Islet precursor cell (in vitro differentiated cells): ENCODE measurements at regions not wholly inside any gene's neighbourhood (a gene's known extent, or its start where the extent isn't known, plus 50 kb on each side); places are given as distances from the start of the nearest gene placed in this dataset.

Experiments used
- DNase-seq: peaks from one replicate; pipeline ENCODE4 v3.0.0-alpha.2; 2018

DNA sequence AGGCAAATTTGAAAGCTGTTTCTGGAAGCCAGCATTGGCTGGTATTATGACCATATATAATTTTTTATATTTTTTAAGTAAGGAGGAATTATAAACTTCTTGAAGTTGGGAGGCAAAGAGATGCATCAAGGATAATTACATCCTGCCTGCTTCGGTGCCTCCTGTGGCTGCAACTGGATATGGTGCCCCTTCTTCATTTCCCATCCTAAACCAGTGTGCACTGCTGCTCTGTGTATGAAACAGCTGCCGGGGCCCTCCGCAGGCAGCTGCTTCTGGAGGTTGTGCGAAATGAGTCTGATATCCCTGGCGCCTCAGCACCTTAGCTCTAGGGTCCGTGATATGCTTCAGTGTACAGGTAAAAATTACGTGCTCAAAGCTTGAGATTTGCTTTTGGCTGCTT lies 304.2 kb downstream of the ENC1 start:
- DNase-seq = peak; percentile 64

DNA sequence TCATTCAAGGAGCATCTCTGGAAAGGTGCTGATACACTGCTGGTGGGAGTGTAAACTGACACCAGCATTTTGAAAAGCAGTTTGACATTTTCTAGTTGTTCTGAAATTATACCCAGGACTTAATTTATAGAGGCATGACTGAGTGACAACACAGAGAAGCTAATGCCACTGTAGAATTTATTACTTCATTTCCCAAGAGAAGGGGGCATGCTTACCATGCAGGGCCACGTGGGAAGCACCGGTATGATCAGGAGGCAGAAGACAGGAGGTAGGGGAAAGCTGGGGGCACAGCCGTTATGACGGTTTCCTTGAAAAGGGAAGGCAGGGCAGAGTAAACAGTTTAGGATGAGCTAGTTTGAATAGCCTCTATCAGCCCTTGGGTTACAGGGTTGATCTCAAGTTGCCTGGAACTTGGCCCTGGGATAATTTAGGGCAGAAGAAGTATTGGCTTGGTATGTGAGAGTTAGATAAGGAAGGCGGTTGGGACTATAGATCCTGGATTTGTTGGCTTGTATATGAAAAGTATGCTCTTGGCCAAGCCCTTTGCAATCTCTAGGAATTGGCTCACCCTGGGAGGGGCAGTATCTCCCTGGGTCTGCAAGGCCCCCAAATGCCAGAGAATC lies 305.7 kb downstream of the ENC1 start:
- DNase-seq = peak; percentile 22

DNA sequence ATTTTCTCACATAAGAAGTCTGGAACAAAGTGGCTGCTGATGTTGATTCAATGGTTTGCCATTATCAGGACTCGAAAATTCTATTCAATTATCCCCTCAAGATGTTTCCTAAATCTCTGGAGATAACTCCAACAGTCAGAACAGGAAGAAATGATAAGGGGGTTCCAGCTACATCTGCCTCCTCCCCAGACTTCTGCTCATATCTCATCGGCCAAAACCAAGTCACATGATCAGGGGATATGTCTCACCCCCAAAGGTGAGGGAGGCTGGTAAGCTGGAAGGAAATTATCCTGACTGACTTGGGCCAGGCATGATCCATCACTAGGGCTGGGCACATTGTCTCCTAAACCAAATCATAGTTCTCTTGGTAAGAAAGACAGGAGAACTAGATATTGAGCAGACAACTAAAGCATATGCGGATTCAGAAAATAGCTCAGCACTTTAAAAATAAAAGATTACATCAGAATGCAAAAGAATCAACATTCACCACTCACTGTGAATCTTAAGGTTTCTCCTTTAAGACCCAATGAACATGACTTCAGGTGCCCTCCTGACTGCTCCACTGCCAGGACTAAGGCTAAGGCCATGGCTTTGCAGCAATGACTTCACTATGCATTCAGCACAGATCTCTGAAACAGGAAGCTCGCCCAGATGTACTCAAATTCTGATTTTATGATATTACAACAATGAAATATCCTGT lies 306.3 kb downstream of the ENC1 start:
- peak; percentile 23 for DNase-seq

DNA sequence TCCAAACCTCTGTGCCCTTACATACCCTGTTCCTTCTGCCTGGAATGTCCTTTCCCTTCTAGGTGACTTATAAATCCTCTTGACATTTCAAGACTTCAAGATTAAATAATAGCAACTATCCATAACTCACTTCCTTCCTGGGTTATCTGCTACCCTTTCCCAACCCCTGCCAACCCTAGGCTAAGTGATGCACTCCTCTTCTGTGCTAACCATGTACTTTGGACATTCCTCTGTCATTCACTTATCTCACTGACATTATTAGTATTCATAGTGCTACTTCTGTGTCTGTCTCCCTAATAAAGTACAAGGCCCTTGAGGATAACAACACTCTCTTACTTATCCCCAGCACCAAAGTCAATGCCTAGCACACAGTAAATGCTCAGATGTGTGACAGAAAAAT lies 307.1 kb downstream of the ENC1 start:
- peak; percentile 0 for DNase-seq

DNA sequence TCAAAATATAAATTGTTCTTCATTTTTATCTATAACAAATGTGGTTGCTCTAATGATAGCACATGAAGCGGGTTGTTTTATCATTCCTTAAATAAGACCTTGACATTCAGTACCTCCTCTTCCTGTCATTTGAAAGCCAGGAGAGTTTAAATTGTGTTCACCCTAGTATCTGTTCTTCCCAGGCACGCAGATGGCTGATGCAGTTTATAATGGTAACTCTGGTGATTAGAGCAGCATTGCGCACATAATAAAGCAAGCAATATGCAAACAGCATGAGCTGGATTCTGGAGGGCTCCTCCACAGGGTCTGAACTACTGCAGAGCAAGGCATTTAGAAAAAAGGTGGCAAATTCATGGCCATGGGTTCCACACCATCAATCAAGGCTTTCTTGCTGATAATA lies 307.8 kb downstream of the ENC1 start:
- DNase-seq = no peak

DNA sequence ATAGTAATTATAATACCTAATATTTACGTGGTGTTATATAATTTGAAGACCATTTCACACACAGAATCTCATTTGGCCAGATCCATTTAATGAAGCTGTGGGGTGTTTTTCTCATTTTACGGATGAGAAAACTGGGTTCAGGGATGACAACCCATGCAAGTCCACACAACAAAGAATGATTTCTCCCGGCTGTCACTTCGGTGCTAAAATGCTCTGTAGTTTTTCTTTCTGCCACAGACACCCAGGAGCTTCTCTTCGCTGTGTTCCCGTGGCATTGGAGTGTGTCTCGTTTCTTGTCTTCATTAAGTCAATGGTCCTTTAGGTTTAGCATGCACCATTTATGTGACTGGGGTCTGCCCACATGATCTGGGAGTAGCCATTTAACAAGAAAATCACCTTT lies 308.5 kb downstream of the ENC1 start:
- no peak for DNase-seq

DNA sequence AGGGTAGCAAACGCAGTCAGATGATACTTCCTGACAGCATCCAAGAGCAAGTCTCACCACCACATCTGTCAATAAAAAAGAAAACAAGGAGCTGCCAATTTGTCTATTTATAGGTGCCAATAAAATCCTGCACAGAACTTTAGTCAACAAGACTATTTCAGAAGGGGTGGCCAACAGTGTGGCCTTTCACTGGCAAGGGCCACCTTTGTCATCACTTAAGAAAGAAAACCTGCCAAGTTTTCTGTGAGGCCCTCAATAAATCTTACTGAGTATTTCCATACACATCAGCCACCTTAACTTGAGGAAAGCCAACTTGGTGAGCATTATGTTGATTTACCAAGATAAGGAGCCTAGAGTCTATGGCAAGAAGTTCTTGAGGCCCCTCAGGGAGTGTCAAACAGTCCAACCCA lies 312.3 kb downstream of the ENC1 start:
- no peak for DNase-seq

DNA sequence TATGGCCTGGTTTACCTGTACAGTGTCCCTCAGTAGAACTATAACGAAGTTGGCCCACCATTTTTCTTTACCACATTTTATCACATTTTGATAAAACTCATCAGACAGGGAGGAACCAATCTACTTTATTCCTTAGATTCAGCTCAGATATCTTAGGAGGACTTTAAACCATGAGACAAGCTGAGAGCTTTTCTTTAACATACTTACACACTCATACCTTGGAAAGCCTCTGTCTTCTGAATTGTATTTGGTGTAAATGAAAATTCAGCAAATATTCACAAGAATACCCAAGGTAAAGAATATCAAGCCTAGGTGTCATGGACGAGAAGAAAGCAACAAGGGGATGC lies 313.2 kb downstream of the ENC1 start:
- DNase-seq = no peak

DNA sequence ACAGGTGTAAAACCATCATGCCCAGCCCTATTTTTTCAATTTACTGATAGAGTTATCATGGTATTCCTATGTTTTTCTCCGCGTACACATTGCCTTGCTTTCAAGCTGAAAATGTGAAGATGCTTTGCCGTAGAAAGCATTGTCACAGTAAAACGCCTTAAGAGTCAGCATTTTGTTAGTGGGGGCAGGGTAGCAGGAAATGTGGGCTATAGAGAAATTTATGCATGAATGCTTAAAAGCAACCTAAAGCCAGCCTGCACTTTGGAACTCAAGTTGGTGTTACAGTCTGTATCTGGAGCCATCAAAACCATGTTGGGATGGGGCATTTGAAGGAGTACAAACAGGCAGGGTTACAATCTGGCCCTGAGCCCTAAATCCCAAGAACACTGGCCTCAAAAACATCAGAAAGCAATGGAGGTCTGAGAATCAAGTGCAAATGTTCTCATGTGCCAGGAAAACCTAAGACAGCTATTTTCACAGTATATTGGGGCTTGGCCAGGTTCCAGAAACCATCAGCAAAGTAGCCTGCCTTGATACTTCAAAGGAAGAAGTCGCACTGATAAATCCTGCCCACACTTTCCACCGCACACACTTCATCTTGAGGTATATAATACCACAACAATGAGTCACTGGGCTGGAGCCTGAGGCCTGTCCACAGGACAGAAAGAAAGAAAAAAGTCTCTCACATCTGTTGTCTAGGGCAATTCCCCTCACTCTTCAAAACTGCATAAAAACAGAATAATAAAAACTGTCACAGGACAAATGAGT lies 313.8 kb downstream of the ENC1 start:
- DNase-seq = peak; percentile 97

DNA sequence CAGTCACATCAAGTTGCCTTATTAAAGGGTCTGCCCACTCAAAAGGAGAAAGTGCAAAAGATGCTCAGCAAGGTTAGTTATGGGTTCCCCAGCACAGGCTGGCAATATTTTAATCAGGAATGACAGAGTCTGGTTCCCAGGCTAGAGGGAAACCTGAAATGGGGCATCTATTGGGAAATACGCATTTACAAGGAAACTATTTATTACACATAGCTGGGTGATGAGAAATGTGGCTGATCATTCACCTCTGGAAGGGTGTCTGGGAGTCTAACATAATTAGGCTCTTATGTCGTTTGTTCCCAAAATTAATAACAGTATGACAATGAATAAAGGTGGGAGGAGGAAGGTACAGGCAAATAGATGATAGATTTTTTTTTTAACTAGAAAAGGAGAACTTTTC lies 314.7 kb downstream of the ENC1 start:
- no peak for DNase-seq

DNA sequence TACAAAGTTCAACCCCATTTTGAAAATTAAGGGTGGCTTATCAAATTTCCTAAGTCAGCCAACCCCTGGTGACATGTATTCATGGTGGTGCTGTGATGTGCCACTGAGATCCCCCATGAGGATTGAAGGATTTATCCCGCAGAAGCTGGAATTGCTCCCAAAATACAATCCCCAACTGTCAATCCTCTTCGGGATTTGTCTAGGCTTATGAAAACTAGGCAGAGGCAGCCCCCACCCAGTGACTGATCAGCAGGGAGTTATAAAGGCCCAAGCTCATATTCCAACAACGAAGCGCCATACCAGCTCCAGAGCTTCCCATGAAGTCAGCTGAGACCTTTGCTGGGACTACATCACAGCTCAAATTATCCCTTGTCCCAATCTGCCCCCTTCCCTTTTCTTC lies 316.0 kb downstream of the ENC1 start:
- DNase-seq = no peak

DNA sequence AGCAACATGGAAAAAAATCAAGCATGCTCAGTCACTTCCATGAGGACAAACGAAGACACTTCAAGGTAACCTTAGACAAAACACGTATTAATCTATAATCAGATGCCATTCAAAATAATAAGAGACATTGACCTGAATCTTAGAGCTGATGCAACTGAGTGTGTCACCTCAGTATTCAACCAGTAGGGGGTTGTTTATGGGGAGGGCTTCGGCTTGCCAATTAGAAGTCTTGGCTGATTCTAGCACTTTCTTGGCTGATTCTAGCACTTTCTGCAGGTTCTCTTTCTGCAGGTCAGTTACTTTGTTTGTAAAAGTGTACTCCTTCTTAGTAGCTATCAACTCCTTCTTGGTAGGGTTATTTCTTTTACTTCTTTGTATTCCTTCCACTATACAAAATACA lies 317.6 kb downstream of the ENC1 start:
- DNase-seq = no peak

DNA sequence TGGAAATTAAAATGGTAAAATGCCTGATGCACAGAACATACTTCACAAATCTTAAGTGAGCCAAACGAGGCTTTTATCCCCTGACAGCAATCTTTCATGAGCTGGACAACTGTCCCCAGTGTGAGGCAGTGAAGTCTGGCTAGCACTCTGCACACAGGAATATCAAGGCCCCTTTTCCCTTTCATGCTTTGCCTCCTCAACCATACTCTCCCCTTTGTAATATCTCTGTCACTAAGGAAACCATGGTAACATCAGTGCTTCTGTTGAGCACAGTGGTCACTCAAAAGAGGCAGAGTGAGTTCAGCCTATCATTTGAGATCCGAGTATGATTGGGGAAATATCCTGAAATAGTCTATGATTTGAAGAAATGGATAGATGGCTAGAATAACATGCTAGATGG lies 318.3 kb downstream of the ENC1 start:
- DNase-seq = no peak

DNA sequence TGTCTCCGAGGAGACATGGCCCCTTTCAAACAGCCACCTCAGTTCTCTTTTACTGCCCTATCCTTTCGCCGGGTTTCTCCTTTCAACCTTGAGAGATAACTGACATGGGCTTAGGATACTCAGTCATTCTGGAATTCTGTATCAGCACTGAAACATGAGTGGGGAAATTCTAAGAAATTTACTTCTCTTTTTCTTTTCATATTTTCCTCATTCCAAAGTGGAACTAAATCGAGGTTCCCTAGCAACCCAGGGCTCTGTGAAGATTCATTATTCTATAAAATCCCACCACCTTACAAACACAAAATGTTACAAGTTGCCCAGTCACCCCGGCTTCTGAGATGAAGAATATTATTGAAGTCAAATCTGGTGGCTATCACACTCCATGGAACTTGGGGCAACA lies 319.2 kb downstream of the ENC1 start:
- no peak for DNase-seq

DNA sequence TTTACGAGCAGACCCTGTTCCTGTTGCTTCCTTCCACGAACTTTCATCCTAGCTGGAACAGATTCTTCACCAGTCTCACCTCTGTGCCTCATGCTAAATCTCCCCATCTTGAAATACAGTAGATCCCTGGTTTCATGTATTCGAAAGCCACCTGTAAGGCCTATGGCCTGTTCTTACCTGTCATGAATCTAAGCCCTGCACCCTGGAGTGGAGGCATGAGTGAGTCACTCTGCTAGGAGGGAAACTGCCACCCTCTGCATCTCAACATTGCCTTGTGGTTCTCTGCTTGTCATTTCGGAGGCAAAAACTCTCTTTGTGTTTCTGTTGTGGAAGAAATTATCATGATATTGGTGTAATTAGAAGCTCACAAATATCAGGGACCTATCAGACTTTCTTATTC lies 320.0 kb downstream of the ENC1 start:
- no peak for DNase-seq

DNA sequence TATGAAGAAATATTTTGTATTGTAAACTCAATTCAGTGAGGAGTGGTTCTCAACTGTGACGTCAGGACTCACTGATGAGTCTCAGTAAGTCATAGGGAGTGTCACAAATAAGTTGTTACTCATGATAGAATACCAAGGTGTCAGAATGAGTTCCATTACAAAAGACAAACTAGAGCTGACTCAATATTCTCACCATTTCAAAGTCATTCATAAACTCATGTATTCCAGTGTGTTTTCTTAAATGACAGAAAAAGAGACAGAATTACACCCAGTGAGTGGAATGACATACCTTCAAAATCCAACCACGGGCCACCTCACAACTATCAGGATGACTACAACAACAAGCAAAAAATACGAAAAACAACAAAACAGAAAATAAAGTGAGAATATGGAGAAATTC lies 321.5 kb downstream of the ENC1 start:
- DNase-seq = no peak

DNA sequence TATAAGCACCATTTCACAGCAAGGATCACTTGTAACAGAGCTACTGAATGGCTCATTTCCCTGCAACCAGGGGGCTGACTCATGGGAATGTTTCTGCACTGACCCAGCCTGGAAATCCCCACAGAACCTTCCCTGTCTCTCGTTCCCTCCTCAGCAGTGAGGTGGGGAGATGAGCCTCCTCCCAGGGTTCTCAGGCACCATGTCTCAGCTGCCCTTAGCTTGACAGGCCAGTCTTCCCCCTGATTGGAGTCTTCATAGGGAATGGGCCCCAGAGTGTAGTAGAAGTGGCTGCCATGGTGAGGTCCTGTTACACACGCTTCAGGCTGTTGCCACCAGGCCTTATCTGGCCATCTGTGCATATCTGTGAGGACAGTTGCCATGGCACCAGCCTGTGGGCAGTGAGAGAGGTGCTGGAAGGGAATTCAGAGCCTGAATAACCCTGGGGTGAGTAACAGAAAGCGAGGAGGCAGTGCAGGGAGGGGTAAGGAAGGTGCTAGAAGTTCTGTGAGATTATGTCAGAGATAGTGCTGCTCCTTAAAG lies 324.4 kb downstream of the ENC1 start:
- peak; percentile 99 for DNase-seq

DNA sequence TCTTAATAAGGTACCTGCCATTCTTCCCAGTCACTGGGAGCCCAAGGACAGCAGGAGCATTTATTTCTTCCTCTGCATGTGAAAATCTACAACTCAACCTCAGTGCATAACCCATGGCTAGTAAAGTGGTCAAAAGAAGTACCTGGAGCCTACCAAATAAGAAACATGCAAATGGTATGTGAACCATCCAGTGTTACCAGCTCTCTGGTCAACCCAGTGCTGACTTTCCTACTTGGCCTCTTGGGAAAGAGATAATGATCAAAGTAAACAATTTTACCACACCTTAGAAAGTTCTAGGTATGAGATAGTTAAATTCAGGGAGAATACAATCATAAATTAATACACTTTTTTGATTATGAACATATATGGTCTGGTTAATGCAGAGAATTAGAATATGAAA lies 325.6 kb downstream of the ENC1 start:
- peak; percentile 75 for DNase-seq

DNA sequence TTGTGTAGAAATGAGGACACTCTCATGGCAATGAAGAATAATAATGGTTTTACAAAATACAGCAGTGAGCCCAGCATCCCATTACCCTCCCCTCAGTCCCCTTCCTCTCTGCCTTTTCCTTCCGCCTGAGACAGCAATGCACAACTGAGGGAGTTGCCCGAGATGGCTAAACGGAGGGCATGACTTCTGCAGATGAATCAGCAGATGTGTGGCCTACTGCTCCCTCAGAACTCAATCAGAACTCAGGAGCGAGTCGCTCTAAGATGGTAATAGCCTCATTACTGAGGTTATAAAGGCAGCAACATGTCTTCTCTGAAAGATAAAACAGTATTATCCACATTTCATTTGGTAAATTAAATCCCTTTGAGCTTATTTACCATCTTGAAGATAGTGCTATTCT lies 326.6 kb downstream of the ENC1 start:
- no peak for DNase-seq

DNA sequence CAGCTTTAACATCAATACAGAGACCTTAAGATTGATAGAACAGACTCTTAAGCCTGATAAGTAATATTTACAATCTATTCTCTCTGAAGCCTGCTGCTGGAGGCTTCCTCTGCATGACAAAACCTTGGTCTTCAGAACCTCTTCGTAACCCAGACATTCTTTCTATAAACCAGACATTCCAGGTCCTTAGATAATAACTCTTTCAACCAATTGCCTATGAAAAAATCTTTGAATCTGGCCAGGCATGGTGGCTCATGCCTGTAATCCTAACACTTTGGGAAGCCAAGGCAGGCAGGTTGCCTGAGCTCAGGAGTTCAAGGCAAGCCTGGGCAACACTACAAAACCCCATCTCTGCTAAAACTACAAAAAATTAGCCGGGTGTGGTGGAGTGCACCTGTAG lies 327.8 kb downstream of the ENC1 start:
- no peak for DNase-seq

DNA sequence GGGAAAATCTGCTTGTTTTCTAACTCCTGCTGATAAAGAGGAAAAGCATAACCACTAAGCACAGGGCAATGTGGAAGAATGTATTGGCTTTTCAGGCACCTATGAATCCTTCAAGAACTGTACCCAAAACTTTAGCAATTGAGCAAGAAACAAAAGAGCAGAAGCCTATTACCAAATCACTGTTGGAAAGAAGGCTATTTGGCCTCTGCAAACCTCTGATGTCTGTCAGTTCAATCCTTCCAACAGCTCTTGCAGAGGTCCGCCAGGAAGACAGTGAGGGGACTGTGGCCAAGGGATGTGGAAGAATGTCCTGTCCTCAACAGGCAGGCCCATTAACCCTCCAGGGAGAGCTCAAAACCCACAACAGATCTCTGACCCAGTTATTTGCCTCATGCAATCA lies 328.6 kb downstream of the ENC1 start:
- DNase-seq = no peak

DNA sequence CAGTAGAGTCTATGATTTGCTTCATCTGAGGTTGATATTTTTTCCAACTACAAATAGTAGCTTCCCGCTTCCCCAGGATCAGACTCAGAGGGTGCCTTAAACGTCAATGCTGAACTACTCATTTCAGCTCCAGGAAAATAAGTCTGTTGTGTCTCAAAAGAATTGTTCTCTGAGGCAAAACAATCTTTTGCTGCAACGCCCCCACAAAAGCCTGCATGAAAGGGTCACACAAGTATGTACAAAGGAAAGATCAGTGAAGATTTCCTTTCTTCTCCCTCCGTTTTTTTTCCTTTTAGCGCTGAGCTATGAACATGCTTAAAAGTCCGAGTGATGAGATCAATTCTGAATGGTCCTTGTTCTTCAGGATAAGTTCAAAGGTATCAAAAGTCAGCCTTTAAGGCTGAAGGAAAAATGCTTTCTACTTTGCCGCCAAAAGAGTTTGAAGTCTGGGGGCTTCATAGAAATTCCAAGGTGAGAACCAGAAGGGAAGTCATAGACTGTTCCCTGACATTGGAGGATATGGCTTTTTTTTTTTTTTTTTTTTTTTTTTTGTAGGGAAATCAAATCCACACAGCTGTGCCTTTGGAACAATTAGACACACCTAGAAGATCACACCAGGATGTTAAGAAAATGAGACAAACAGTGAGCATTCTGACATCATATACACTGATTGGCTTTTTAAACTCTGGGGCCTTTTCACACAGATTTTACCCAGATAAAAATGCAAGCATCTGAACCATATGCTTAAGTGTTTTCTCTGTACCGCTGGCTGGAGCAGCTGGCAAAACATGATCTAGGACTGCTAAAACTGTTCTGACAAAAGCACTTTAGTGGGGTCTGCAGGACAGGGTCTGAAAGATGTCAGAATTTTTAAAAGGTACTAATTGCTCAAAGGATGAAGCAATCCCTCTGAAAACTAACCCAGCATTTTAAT lies 329.3 kb downstream of the ENC1 start:
- DNase-seq = no peak

DNA sequence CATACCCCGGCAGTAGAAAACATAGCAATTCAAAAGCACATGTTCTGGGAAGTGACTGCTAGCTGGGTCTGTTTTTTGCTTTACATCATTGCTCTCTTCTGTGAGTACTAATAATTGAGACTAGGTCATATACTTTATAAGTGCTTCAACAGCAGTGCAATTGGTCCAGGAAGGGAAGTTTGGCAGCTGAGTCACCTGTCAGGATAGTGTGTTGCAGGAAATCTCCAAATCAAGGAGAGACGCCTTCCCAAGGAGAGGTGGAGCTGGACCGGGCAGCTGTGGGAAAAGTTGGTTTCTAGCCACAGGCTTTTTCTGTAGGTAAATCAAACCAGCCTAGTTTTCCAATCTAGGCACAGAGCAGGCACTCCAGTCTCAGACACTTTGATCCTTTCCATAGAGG lies 330.1 kb downstream of the ENC1 start:
- peak; percentile 83 for DNase-seq
